Activated CD8-positive, alpha-beta memory T cell treated with anti-CD3 and anti-CD28 coated beads for 36 hours (primary cell): ENCODE measurements at regions not wholly inside any gene's neighbourhood (a gene's known extent, or its start where the extent isn't known, plus 50 kb on each side); places are given as distances from the start of the nearest gene placed in this dataset.

Experiments used
- CTCF ChIA-PET: fragments of 350-600 bp; sonication (Branson Sonifier 250); formaldehyde crosslinking; loops from one replicate; lab custom pipeline; 2021; ENCODE audit warnings: antibody characterized with exemption; lab: Charles Lee
- POLR2A ChIA-PET: fragments of 350-600 bp; sonication (Branson Sonifier 250); formaldehyde crosslinking; loops from one replicate; lab custom pipeline; 2021; ENCODE audit warnings: antibody characterized with exemption; lab: Charles Lee

GRCh38 chr1:195954848-195955247 lies 653.4 kb downstream of the KCNT2 start:
- ChIA-PET POLR2A (no interaction called here), CTCF (interaction anchor here (1.2 kb wide), 1 partner anchor 43 kb away, joined by 3 read pairs; no protein-coding TSS in a partner anchor)

DNA sequence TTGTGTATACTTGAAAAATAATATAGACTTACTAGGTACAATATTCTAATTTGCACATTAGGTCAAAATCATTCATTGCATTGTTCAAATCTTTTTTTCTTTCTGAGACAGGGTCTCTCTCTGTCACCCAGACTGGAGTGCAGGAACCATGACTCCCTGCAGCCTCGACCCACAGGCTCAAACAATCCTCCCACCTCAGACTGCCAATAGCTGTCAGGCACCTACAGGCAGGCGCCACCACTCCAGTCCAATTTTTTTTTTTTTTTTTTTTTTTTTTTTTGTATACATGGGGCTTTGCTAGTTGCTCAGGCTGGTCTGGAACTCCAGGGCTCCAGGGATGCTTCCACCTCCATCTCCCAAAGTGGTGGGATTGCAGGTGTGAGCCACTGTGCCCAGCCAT lies 656.9 kb downstream of the KCNT2 start:
- CTCF ChIA-PET, result no interaction called here
- POLR2A ChIA-PET, result no interaction called here

- POLR2A ChIA-PET, result interaction anchor here (0.6 kb wide), 1 partner anchor 1590 kb away, joined by 3 read pairs; no protein-coding TSS in a partner anchor
- CTCF ChIA-PET, result no interaction called here
Measured at GRCh38 chr1:195948123-195948895, 659.9 kb downstream of the KCNT2 start.

GRCh38 chr1:195946500-195946899 lies 661.7 kb downstream of the KCNT2 start:
- POLR2A ChIA-PET, result no interaction called here
- CTCF ChIA-PET, result no interaction called here

GRCh38 chr1:195941795-195942194 lies 666.4 kb downstream of the KCNT2 start:
- CTCF ChIA-PET, result interaction anchor here (0.7 kb wide), 1 partner anchor 359 kb away, joined by 3 read pairs; no protein-coding TSS in a partner anchor

DNA sequence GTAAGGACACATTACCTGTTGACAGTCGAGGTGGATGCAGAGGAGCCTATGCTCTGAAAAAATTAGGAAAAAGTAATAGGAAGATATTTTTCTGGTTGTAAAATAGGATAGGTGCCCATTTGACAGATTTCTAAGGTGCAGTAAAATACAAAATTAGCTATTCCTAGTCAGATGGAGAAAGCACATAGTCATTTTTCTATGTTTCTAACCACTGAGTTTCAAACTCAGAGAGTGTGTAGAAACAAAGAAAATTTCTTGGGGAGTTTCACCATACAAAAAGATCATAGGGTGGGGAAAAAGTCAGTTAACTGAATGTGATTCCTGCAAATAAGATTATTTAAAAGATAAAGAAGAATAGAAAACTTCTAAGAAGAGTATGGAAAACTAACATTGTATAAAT lies 666.9 kb downstream of the KCNT2 start:
- ChIA-PET CTCF (interaction anchor here (0.7 kb wide), 1 partner anchor 359 kb away, joined by 3 read pairs; no protein-coding TSS in a partner anchor), POLR2A (no interaction called here)

More at GRCh38 chr1:195941795-195942194, 666.4 kb downstream of the KCNT2 start:
- POLR2A ChIA-PET, result no interaction called here

DNA sequence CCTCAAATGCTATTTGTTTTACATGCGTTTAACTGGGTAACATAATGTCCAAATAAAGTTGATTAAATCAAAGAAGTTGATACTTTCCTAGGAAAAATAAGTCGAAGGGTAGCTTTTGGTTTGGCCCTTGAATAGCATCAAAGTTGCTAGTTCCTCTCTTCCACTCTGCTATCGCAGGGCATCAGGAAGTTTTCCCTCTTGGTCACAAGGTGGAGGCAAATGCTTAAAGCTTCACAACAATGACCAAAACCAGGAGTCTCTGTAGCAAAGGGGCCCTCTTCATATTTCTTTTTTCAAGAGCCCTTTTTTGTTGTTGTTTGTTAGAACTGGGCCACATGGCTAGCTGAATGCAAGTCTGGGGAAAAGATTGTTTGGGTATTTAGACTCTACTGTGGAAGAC lies 668.4 kb downstream of the KCNT2 start:
- CTCF ChIA-PET, result no interaction called here
- POLR2A ChIA-PET, result no interaction called here

DNA sequence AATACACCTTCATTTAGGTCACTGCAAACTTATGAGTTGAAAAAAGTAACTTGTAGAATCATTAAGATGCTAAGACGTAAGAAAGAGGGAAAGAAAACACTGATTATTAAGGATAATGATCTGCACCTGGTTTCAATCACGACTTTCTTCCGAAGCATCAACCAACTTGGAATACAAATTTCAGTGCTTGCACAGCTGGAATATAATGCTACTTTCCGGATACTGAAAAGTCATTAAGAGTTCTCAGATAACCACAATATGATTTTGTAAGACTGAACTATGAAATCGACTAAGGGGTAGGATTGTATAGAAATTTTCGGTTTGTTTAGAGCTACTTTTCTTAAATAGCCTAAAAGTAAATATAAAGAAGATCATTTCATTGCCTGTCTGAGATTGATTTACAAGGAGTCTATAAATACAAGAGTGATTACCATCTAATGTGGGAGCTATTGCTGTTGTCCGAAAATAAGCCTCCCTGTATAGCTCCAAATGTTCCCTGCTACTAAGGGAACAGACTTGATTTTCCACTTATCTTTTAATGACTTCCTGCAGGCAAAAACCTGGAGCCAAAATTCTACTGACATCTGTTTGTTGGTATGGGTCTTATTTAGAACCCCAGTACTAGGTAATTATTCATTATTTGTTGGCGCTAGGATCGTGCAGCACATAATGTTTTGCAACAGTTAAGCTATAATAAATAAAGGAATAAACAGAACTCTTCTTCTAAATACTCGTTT lies 673.3 kb downstream of the KCNT2 start:
- ChIA-PET POLR2A (no interaction called here), CTCF (no interaction called here)

- POLR2A ChIA-PET, result no interaction called here
- CTCF ChIA-PET, result no interaction called here
Measured at GRCh38 chr1:195933835-195934234, 674.4 kb downstream of the KCNT2 start.

DNA sequence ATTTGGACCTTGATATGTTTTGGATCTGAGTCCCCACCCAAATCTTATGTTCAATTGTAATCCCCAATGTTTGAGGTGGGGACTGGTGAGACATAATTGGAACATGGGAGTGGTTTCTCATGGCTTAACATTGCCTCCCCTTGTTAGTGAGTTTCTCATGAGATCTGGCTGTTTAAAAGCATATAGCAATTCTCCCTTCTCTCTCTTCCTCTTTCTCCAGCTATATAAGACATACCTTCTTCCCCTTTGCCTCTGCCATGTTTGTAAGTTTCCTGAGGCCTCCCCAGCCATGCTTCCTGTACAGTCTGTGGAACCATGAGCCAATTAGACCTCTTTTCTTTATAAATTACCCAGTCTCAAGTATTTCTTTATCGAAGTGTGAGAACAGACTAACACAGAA lies 692.4 kb downstream of the KCNT2 start:
- CTCF ChIA-PET, result no interaction called here
- POLR2A ChIA-PET, result no interaction called here

DNA sequence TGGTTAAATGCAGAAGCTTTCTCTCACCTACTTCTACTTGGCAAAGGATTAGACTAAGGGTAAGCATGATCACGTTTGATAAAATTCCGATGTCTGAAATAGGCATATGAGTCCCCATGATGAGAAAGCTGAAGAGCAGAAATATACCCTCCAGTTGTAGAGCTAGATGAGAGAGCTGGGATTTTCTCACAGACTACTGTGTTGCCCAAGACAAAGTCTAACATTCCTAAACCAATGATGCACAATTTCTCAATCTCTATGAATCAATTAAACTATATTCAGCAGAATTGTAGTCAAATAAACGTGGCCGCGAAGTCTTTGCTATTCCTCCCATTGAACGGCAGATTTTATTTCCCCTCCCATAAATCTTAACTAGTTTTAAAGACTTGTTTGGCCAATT lies 699.2 kb downstream of the KCNT2 start:
- CTCF ChIA-PET, result no interaction called here
- POLR2A ChIA-PET, result no interaction called here

DNA sequence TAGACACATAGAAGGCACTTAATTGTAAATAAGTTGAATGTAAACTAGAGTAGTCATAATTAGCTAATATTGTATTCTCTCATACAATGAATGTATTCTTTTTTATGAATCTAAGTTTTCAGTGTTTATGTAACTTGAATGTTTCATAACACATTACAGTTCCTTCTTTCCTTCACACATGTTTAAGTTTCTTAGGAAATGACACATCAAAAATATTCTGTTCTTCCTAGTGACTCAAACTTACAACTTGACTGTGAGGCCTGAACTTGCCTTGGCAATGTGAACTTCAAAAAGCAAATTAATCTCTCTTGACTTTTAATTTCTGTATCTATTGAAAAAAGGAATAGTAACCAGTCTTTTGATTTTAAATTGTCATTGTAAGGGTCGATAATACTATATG lies 700.1 kb downstream of the KCNT2 start:
- CTCF ChIA-PET, result no interaction called here
- POLR2A ChIA-PET, result no interaction called here

DNA sequence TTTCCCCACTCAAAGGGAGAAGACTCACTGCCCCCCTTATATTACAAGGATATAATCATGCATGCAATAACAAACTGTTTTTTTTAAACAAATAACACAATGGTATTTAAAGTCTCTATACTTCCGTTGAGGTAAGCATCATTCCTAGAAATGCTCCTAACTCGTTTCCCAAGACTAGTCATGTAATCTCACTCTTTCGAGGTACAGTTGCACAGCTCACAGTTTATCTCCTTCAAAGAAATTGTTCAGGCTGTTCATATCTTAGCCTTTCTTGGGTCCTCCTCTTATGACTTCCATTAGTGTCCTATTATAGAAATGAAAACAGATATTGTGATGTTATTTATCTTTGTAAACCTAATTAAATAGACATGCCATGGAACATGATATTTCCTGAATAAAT lies 705.0 kb downstream of the KCNT2 start:
- ChIA-PET CTCF (no interaction called here), POLR2A (interaction anchor here (0.7 kb wide), 1 partner anchor 801 kb away, joined by 3 read pairs; no protein-coding TSS in a partner anchor)

GRCh38 chr1:195902779-195903178 lies 705.5 kb downstream of the KCNT2 start:
- POLR2A ChIA-PET, result interaction anchor here (0.7 kb wide), 1 partner anchor 802 kb away, joined by 3 read pairs; no protein-coding TSS in a partner anchor
- CTCF ChIA-PET, result no interaction called here

DNA sequence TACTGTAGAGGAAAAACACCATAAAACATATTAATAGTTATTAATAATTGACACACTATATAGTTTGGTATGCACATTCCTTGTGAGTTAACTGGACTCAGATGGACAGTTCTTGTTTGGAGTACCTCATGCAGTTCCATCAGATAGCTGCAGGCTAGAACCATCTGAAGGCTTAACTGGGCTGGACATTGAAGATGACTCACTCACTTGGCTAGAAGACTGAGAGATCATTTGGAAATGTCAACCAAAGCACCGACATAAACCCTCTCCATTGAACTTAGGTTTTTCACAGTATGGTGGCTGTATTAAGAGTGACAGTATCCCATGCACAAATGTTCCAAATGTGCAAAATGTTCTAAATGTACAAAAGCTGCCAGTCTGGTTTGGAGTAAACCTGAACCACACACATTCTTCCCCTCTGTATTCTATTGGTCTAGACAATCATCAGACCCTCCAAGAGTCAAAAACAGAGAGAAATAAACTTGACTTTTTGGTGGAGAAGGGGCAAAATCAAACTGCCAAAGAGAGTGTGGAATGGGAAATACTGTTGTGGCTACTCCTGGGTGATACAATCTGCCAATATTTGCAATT lies 708.4 kb downstream of the KCNT2 start:
- ChIA-PET POLR2A (no interaction called here), CTCF (no interaction called here)

DNA sequence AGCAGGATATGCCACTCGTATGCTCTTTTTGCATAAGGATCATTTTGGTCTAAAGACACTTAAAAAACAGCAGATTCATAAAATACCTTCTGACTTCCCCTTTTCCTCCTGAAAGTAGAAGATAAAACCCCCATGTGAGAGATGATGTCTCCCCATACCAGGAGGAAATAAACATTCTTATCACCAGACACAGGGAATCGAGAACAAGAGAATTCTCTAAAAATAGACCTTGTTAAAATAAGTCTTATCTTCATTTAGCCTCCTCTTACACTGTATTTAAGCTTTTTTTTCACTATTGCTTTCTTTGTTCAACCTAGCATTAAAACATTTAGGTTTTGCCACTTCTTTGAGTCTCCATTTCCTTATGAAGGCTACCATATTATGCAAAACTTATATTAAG lies 709.3 kb downstream of the KCNT2 start:
- ChIA-PET CTCF (no interaction called here), POLR2A (no interaction called here)

- CTCF ChIA-PET, result no interaction called here
- POLR2A ChIA-PET, result no interaction called here
Measured at GRCh38 chr1:195898373-195898772, 709.9 kb downstream of the KCNT2 start.

- CTCF ChIA-PET, result no interaction called here
- POLR2A ChIA-PET, result no interaction called here
Measured at GRCh38 chr1:195897076-195897475, 711.2 kb downstream of the KCNT2 start.

DNA sequence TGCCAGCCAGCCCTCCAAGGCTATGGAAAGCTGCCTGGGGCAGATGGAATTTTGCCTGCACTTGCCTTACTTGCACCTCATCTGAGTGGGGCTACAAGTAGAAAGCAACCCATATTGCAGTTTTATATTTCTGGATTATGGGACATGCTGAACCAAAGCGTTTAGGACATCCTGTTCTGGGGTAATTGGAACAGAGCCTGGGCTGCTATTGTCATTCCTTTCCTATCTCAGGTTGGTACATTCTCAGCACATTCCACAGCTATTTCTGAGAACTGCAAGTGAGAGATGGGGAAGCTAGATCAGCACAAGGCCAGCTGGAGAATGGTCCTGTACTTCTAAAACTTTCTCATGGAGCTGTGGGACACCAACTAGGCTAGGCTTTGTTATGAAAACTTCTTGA lies 713.8 kb downstream of the KCNT2 start:
- ChIA-PET POLR2A (no interaction called here), CTCF (no interaction called here)

- ChIA-PET POLR2A (no interaction called here), CTCF (no interaction called here)
Measured at GRCh38 chr1:195886000-195886399, 722.2 kb downstream of the KCNT2 start.
